NCI-H2107 (cell line): ENCODE measurements at regions not wholly inside any gene's neighbourhood (a gene's known extent, or its start where the extent isn't known, plus 50 kb on each side); places are given as distances from the start of the nearest gene placed in this dataset.

Experiments used
- DNase-seq: peaks from one replicate; lab custom pipeline; 2025; lab: John Stamatoyannopoulos, UW

DNA sequence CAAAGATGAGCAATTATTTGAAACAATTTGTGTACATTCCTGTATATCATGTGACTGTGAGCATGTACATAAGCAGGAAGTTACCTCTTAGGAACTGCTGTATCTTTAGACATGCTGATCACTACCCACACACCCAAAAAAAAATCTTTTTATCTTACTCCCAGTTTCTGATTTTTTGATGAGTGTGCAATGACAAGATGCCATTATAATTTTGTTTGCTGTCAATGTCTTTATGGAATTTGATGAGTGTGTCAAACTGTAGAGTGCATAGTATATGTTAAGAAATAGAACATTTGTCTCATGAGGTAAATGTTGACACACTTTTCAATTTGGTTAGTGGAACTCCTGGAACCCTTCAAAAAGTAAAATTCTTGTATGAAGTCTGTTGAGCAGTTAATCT lies 84.0 kb upstream of the TMEFF2 start:
- no peak for DNase-seq

DNA sequence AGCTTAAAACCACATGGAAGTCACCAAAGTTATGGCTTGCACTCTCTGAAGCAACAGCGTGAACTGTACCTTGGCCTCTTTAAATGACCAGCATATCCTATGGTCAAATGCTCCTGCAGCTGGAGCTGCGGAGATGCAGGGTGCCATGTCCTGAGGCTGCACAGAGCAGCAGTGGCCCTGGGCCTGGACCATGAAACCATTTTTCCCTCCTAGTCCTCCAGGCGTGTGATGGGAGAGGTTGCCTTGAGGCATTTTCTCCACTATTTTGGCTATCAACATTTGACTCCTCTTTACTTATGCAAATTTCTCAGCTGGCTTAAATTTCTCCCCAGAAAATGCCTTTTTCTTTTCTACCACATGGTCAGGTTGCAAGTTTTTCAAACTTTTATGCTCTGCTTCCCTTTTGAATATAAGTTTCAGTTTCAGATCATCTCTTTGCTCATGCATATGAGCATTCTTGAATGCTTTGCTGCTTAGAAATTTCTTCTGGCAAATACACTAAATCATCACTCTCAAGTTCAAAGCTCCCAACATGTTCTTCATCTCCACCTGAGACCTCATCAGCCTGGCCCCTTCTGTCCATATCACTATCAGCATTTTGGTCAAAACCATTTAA lies 82.9 kb upstream of the TMEFF2 start:
- no peak for DNase-seq

DNA sequence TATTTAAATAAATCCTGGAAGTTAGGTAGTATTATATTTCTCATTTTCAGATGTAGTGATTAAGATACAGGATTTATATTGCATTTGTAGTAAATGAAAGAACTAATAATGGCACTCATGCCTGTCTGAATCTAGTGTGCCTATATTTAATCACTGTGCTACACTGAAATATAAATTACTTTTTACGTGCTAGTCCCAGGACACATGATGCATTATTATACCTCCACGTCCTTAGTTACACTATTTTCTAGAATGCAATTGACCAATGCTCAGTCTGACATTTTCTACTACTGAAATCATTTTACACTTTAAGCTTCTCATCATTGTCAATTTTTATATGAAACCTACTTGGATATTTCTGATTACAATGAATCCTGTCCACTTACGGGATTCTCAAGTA lies 80.9 kb upstream of the TMEFF2 start:
- DNase-seq: no peak

DNA sequence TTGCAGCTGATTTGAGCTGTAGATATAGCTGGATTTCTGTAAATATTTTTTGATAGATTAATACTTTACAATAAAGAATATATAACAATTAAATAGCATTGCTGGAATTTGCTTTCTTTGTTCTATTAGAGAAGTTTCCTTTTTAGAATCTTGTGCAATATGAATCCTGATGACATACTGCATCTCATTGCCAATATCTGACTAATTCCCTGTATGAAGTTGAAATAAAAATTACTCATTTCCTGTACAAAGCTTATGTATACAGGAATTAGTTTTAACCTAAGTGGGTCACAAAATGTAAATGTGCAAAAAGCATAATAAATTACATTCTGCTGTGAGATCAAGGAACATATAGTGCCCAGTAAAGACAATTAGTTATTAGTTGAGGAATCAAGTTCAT lies 72.8 kb upstream of the TMEFF2 start:
- no peak for DNase-seq

DNA sequence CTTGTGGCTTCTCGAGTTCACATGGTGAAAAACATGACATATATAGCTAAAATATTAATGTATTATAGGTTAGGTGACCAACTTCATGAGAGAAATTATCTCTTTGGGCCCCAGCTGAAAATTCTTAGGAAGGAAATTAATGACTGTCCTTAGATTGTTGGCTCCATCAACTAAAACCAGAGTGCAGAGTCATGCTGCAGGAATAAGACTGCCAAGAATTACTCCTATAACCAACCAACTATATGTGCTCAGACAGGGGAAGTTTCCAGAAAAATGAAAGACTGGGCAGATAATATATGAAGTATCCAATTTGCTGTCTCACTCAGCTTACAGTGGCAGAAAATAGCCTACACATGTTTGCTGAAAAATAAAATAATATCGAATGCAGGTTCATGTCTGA lies 71.0 kb upstream of the TMEFF2 start:
- no peak for DNase-seq

DNA sequence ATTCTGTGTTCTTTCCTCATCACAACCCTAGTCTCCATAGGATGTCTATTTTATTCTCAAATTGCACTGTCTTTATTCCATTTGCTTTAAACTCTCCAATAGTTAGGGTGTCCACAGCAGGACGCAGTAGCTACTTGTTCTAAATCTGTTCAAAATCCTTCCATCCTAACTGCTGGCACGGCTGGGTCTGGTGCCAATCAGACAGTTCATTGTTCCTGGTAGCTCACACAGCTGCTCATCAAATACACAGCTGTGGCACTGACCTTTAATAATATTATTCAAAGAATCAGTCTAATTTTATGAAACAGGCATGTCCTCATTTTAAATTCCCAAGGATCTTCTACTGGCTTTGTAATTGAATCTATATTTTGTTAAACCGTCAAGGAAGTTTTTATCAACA lies 59.7 kb upstream of the TMEFF2 start:
- DNase-seq: no peak

DNA sequence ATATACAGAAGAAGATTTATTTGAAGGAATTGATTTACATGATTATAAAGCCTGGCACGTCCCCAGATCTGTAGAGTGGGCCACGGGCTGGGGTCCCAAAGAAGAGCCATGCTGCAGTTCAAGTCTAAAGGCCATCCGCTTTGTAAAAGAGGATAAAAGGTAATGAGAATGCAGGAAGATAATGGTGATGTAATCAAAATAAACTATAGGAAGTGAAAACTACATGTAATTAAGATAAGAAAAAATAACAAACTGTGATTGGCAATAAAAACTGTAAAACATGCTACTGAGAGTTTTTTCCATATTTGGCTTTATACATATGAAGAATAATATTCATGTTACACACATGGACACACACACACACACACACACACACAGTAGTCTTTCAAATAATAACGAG lies 59.0 kb upstream of the TMEFF2 start:
- DNase-seq: no peak

DNA sequence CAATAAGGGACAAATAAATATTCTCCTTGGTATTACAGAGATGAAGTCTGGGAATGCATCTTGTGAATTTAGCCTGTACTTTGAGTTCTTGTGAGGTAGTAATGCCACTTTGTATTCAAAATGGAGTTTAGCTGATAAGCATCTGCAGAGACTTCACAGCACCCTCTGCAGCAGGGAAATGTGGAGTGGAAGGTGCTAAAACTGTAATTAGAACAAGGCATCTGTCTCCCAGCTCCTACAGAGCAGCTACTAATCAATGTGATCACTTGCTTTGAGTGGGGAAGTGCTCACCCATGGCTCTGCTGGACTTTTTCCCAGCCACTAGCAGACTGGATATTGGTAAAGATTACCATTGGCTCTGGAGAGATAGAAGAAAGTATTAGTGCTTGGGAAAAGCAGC lies 56.2 kb upstream of the TMEFF2 start:
- no peak for DNase-seq

DNA sequence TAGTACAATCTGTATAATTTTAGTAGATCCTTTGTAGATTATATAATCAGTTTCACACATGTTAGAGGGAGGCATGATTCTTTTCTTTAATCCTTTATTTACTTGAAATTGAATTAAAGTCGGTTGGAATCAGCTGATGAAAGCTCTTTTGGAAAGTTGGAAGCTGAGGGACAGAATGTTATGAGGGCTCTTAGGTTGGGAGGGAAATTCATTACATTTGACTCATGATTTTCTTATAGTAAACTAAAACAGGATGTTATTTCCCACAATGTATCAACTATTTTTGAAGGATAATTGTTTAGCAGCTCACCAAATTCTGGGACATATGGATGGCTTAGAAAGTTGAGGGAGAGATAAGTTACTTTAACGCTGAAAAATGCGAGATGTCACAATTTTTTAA lies 52.7 kb upstream of the TMEFF2 start:
- DNase-seq: no peak

DNA sequence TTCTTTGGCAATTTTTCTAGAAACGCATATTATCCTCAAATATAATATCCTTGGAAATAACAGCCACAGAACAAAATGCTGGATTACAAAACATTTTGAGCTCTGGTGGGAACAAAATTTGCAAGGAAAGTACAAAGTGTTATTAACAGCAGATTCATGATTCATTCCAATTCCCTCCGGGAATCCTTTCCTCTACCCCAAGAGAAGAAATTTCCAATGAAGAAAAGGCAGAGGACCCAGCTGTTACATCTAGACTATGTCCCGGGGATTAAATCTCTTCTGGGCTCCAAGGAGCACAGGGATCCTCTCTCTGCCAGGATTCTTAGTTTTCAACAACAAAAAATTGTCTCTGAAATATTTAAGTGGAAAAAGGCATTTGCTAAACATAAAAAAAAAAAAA lies 51.6 kb upstream of the TMEFF2 start:
- no peak for DNase-seq

DNA sequence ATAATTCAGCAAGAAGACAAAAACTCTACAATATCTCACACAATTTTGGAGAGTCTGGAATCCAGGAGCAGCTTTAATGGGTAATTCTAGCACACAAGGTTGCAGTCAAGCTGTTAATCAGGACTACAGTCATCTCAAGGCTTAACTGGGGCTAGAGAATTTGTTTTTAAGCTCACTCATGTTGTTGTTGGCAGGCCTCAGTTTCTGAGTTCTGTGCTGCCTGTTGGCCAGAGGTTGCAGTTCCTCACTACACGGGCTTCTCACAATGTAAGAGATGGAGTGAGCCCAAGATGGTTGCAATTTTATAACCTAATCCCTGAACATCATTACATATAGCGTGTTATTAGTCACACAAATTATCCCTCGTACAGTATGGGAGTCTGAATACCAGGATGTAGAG lies 50.6 kb upstream of the TMEFF2 start:
- no peak for DNase-seq
